NCI-H1694 (cell line): ENCODE measurements at regions not wholly inside any gene's neighbourhood (a gene's known extent, or its start where the extent isn't known, plus 50 kb on each side); places are given as distances from the start of the nearest gene placed in this dataset.
"Not testable (repeated sequence)": the region's sequence is repeated elsewhere in the genome, so short reads cannot be mapped to it uniquely, and the experiment has no call there.

ENCODE experiments used
- DNase-seq: peaks from one replicate; lab custom pipeline; 2025; lab: John Stamatoyannopoulos, UW

- DNase-seq: no peak
These were observed 58.0 kb downstream of the CGGBP1 start for GRCh38 chr3:88000853-88001252.

- DNase-seq: no peak
These were observed 60.8 kb downstream of the CGGBP1 start for GRCh38 chr3:87997966-87998365.

- DNase-seq: no peak
These were observed 61.5 kb downstream of the CGGBP1 start for GRCh38 chr3:87997298-87997697.

- no peak for DNase-seq
These were observed 61.9 kb downstream of the CGGBP1 start for GRCh38 chr3:87996882-87997281.

GRCh38 chr3:87993566-87993965 is 65.2 kb downstream of the CGGBP1 start:
- DNase-seq: no peak

- no peak for DNase-seq
These were observed 70.9 kb downstream of the CGGBP1 start for GRCh38 chr3:87987952-87988351.

- DNase-seq: no peak
These were observed 76.4 kb downstream of the CGGBP1 start for GRCh38 chr3:87982421-87982820.

GRCh38 chr3:87979527-87979926 is 79.3 kb downstream of the CGGBP1 start:
- no peak for DNase-seq

- no peak for DNase-seq
These were observed 81.0 kb downstream of the CGGBP1 start for GRCh38 chr3:87977765-87978164.

- DNase-seq: no peak
These were observed 83.1 kb downstream of the CGGBP1 start for GRCh38 chr3:87975716-87976115.

GRCh38 chr3:87973906-87974305 is 84.9 kb downstream of the CGGBP1 start:
- no peak for DNase-seq

- no peak for DNase-seq
These were observed 89.2 kb downstream of the CGGBP1 start for GRCh38 chr3:87969620-87970019.

- no peak for DNase-seq
These were observed 90.1 kb downstream of the CGGBP1 start for GRCh38 chr3:87968668-87969067.

- no peak for DNase-seq
These were observed 100.5 kb downstream of the CGGBP1 start for GRCh38 chr3:87958289-87958688.

- no peak for DNase-seq
These were observed 101.2 kb downstream of the CGGBP1 start for GRCh38 chr3:87957575-87957974.

- no peak for DNase-seq
These were observed 109.0 kb downstream of the CGGBP1 start for GRCh38 chr3:87949879-87950208.

GRCh38 chr3:87949189-87949878 is 109.5 kb downstream of the CGGBP1 start:
- DNase-seq: no peak

GRCh38 chr3:87946007-87946406 is 112.8 kb downstream of the CGGBP1 start:
- not testable (repeated sequence) for DNase-seq

- DNase-seq: not testable (repeated sequence)
These were observed 116.5 kb downstream of the CGGBP1 start for GRCh38 chr3:87942256-87942655.

GRCh38 chr3:87924485-87924884 is 134.3 kb downstream of the CGGBP1 start:
- DNase-seq: no peak

GRCh38 chr3:87920549-87920948 is 138.3 kb downstream of the CGGBP1 start:
- DNase-seq: no peak

GRCh38 chr3:87901141-87901540 is 157.7 kb downstream of the CGGBP1 start:
- DNase-seq: no peak

GRCh38 chr3:87900061-87900460 is 158.7 kb downstream of the CGGBP1 start:
- DNase-seq: no peak

GRCh38 chr3:87898971-87899370 is 159.8 kb downstream of the CGGBP1 start:
- no peak for DNase-seq

GRCh38 chr3:87895983-87896382 is 162.8 kb downstream of the CGGBP1 start:
- no peak for DNase-seq
